H1 (cell line): ENCODE measurements at regions not wholly inside any gene's neighbourhood (a gene's known extent, or its start where the extent isn't known, plus 50 kb on each side); places are given as distances from the start of the nearest gene placed in this dataset.

Experiments
- TCF12 ChIP-seq: IDR thresholded peaks from 2 replicates; pipeline ENCODE4 v1.6.1; 2011; ENCODE audit warnings: low read depth, mild to moderate bottlenecking, low read length

- no peak for TF ChIP-seq TCF12
Observed at GRCh38 chr2:160558531-160558930, 64.9 kb upstream of the RBMS1 start (continued).
